Fibroblast of villous mesenchyme (primary cell): ENCODE measurements at regions not wholly inside any gene's neighbourhood (a gene's known extent, or its start where the extent isn't known, plus 50 kb on each side); places are given as distances from the start of the nearest gene placed in this dataset.

Experiments used
- DNase-seq: peaks from one replicate; pipeline ENCODE4 v3.0.0-alpha.2; 2010; ENCODE audit warnings: low read depth
- H3K4me3 ChIP-seq: 2 replicates; pipeline ENCODE4 v1.5.1; 2011; ENCODE audit warnings: low read depth, mild to moderate bottlenecking, low read length
- CTCF ChIP-seq: IDR thresholded peaks from 2 replicates; pipeline ENCODE4 v1.5.1; 2012; ENCODE audit warnings: low read depth, mild to moderate bottlenecking, low read length; ENCODE audit not compliant: insufficient read depth

GRCh38 chr4:115607311-115607710, 493.9 kb upstream of the NDST4 start:
- H3K4me3 ChIP-seq: no peak overlapping the region
- no peak for TF ChIP-seq CTCF

GRCh38 chr4:115596265-115597001, 483.0 kb upstream of the NDST4 start:
- no peak for TF ChIP-seq CTCF
- DNase-seq: no peak
- H3K4me3 ChIP-seq: no peak overlapping the region

More at GRCh38 chr4:115607311-115607710, 493.9 kb upstream of the NDST4 start:
- no peak for DNase-seq

- TF ChIP-seq CTCF: no peak
- no peak for DNase-seq
- no peak overlapping the region for H3K4me3 ChIP-seq
These were observed 467.5 kb upstream of the NDST4 start for GRCh38 chr4:115580901-115581300.

- no peak for DNase-seq
- H3K4me3 ChIP-seq: no peak overlapping the region
- no peak for TF ChIP-seq CTCF
These were observed 462.4 kb upstream of the NDST4 start for GRCh38 chr4:115575851-115576250.

- H3K4me3 ChIP-seq: no peak overlapping the region
- no peak for TF ChIP-seq CTCF
- no peak for DNase-seq
These were observed 449.1 kb upstream of the NDST4 start for GRCh38 chr4:115562506-115562905.

GRCh38 chr4:115548123-115548522, 434.7 kb upstream of the NDST4 start:
- TF ChIP-seq CTCF: no peak
- no peak for DNase-seq
- no peak overlapping the region for H3K4me3 ChIP-seq

- H3K4me3 ChIP-seq: no peak overlapping the region
- no peak for TF ChIP-seq CTCF
- no peak for DNase-seq
These were observed 424.0 kb upstream of the NDST4 start for GRCh38 chr4:115537387-115537786.
